H9 (cell line): ENCODE measurements at regions not wholly inside any gene's neighbourhood (a gene's known extent, or its start where the extent isn't known, plus 50 kb on each side); places are given as distances from the start of the nearest gene placed in this dataset.

Experiments
- DNase-seq: peaks from one replicate; pipeline ENCODE4 v3.0.0-alpha.2; 2017
- H2AFZ ChIP-seq: one replicate; pipeline ENCODE4 v1.6.1; 2013; ENCODE audit warnings: mild to moderate bottlenecking, low read length, control low read depth, moderate library complexity
- H2AK5ac ChIP-seq: 2 replicates; pipeline ENCODE4 v1.6.1; 2013; ENCODE audit warnings: low read length, control low read depth, mixed read lengths; ENCODE audit not compliant: insufficient read length
- H2BK120ac ChIP-seq: one replicate; pipeline ENCODE4 v1.6.1; 2013; ENCODE audit warnings: low read depth, mild to moderate bottlenecking, low read length, control low read depth, inconsistent platforms; ENCODE audit not compliant: poor library complexity, severe bottlenecking
- H2BK12ac ChIP-seq: 2 replicates; pipeline ENCODE4 v1.6.1; 2013; ENCODE audit warnings: low read length, control low read depth, mixed read lengths, low read depth; ENCODE audit not compliant: insufficient read length
- H2BK15ac ChIP-seq: 2 replicates; pipeline ENCODE4 v1.6.1; 2013; ENCODE audit warnings: low read depth, low read length, control low read depth
- H2BK20ac ChIP-seq: one replicate; pipeline ENCODE4 v1.6.1; 2013; ENCODE audit warnings: low read depth, mild to moderate bottlenecking, low read length, control low read depth, inconsistent platforms; ENCODE audit not compliant: poor library complexity, severe bottlenecking
- H2BK5ac ChIP-seq: 2 replicates; pipeline ENCODE4 v1.6.1; 2013; ENCODE audit warnings: low read length, control low read depth, mixed read lengths; ENCODE audit not compliant: insufficient read length
- H3K14ac ChIP-seq: 2 replicates; pipeline ENCODE4 v1.6.1; 2013; ENCODE audit warnings: low read length, control low read depth; ENCODE audit not compliant: insufficient read depth
- H3K18ac ChIP-seq: 2 replicates; pipeline ENCODE4 v1.6.1; 2013; ENCODE audit warnings: low read depth, mild to moderate bottlenecking, mixed read lengths, low read length, control low read depth; ENCODE audit not compliant: insufficient read length
- H3K23ac ChIP-seq: 2 replicates; pipeline ENCODE4 v1.6.1; 2013; ENCODE audit warnings: low read length, control low read depth, mixed read lengths, low read depth; ENCODE audit not compliant: insufficient read length
- H3K23me2 ChIP-seq: 2 replicates; pipeline ENCODE4 v1.6.1; 2013; ENCODE audit warnings: low read depth, mild to moderate bottlenecking, mixed read lengths, low read length, control low read depth; ENCODE audit not compliant: insufficient read length, poor library complexity, severe bottlenecking
- H3K27ac ChIP-seq: 2 replicates; pipeline ENCODE4 v1.5.1; 2013; ENCODE audit warnings: low read length, control low read depth, mixed read lengths, low read depth; ENCODE audit not compliant: insufficient read length
- H3K27me3 ChIP-seq: 2 replicates; pipeline ENCODE4 v1.6.1; 2013; ENCODE audit warnings: low read length, control low read depth, inconsistent platforms; ENCODE audit not compliant: insufficient read depth
- H3K4ac ChIP-seq: 2 replicates; pipeline ENCODE4 v1.6.1; 2013; ENCODE audit warnings: low read depth, mild to moderate bottlenecking, control low read depth, inconsistent platforms, low read length, moderate library complexity
- H3K4me1 ChIP-seq: 2 replicates; pipeline ENCODE4 v1.6.1; 2013; ENCODE audit warnings: low read length, control low read depth, inconsistent platforms; ENCODE audit not compliant: insufficient read depth
- H3K4me2 ChIP-seq: 2 replicates; pipeline ENCODE4 v1.6.1; 2013; ENCODE audit warnings: low read length, control low read depth, mixed read lengths; ENCODE audit not compliant: insufficient read length, insufficient read depth
- H3K56ac ChIP-seq: 2 replicates; pipeline ENCODE4 v1.6.1; 2013; ENCODE audit warnings: low read depth, mild to moderate bottlenecking, mixed read lengths, low read length, control low read depth; ENCODE audit not compliant: insufficient read length
- H3K79me1 ChIP-seq: 2 replicates; pipeline ENCODE4 v1.6.1; 2013; ENCODE audit warnings: low read depth, mild to moderate bottlenecking, moderate library complexity, low read length, control low read depth, inconsistent platforms; ENCODE audit not compliant: insufficient read depth, poor library complexity, severe bottlenecking
- H3K79me2 ChIP-seq: 2 replicates; pipeline ENCODE4 v1.6.1; 2013; ENCODE audit warnings: low read length, control low read depth, inconsistent platforms; ENCODE audit not compliant: insufficient read depth
- H3K9ac ChIP-seq: 2 replicates; pipeline ENCODE4 v1.6.1; 2013; ENCODE audit warnings: low read length, control low read depth, mixed read lengths; ENCODE audit not compliant: insufficient read length; ENCODE audit errors: extremely low read depth
- H3K9me3 ChIP-seq: one replicate; pipeline ENCODE4 v1.6.1; 2013; ENCODE audit warnings: low read depth, low read length, inconsistent platforms; ENCODE audit not compliant: control insufficient read depth
- H3T11ph ChIP-seq: one replicate; pipeline ENCODE4 v1.6.1; 2013; ENCODE audit warnings: mild to moderate bottlenecking, low read length, control low read depth, inconsistent platforms
- H4K20me1 ChIP-seq: one replicate; pipeline ENCODE4 v1.6.1; 2013; ENCODE audit not compliant: control insufficient read depth, insufficient read length, insufficient read depth
- H4K5ac ChIP-seq: 2 replicates; pipeline ENCODE4 v1.6.1; 2013; ENCODE audit warnings: low read depth, mild to moderate bottlenecking, mixed read lengths, low read length, control low read depth; ENCODE audit not compliant: insufficient read length
- H4K8ac ChIP-seq: replicated peaks from 2 replicates; pipeline ENCODE4 v1.6.1; 2013; ENCODE audit warnings: low read length, control low read depth, mixed read lengths, low read depth; ENCODE audit not compliant: insufficient read length
- H4K91ac ChIP-seq: 2 replicates; pipeline ENCODE4 v1.6.1; 2013; ENCODE audit warnings: low read depth, mild to moderate bottlenecking, moderate library complexity, mixed read lengths, low read length, control low read depth; ENCODE audit not compliant: insufficient read length
- H3K27ac Mint-ChIP-seq, 3 experiments: 2 replicates in 2 of 3; 3 replicates in 1 of 3; pipeline ENCODE4 v1.8.0; 2020 to 2021; ENCODE audit warnings: mixed read lengths in 3 of 3, mild to moderate bottlenecking in 1 of 3, moderate library complexity in 1 of 3
- H3K27me3 Mint-ChIP-seq: 2 replicates; pipeline ENCODE4 v1.8.0; 2021; ENCODE audit warnings: low read depth, mild to moderate bottlenecking, moderate library complexity, mixed read lengths
- H3K36me3 Mint-ChIP-seq, 3 experiments: 2 replicates in 2 of 3; 3 replicates in 1 of 3; pipeline ENCODE4 v1.8.0; 2020 to 2021; ENCODE audit warnings: low read depth in 3 of 3, mixed read lengths in 3 of 3; ENCODE audit not compliant: insufficient read depth in 1 of 3
- H3K4me1 Mint-ChIP-seq, 2 experiments: 2 replicates each; pipeline ENCODE4 v1.8.0; 2020; ENCODE audit warnings: mixed read lengths in 2 of 2
- H3K4me3 Mint-ChIP-seq, 2 experiments: 2 replicates in 1 of 2; 3 replicates in 1 of 2; pipeline ENCODE4 v1.8.0; 2020 to 2021; ENCODE audit warnings: mild to moderate bottlenecking in 2 of 2, mixed read lengths in 2 of 2, moderate library complexity in 1 of 2
- H3K9me3 Mint-ChIP-seq, 2 experiments: 2 replicates in 1 of 2; 3 replicates in 1 of 2; pipeline ENCODE4 v1.8.0; 2020; ENCODE audit warnings: mild to moderate bottlenecking in 2 of 2, mixed read lengths in 2 of 2, moderate library complexity in 1 of 2
- CTCF ChIP-seq: fragments of 200-600 bp; sonication (generic); conservative IDR thresholded peaks from 3 replicates; pipeline ENCODE4 v1.8.0; 2021; ENCODE audit warnings: antibody characterized with exemption, mild to moderate bottlenecking
- WGBS: extraction: QIAGEN DNeasy Blood & Tissue Kit; methylation state at CpG from one replicate; pipeline ENCODE4 v1.1.7; 2013; ENCODE audit warnings: missing lambda C conversion rate, low lambda C conversion rate, mixed read lengths; ENCODE audit not compliant: insufficient read length; ENCODE audit errors: extremely low coverage; 5-methylcytosine and 5-hydroxymethylcytosine counted together

DNA sequence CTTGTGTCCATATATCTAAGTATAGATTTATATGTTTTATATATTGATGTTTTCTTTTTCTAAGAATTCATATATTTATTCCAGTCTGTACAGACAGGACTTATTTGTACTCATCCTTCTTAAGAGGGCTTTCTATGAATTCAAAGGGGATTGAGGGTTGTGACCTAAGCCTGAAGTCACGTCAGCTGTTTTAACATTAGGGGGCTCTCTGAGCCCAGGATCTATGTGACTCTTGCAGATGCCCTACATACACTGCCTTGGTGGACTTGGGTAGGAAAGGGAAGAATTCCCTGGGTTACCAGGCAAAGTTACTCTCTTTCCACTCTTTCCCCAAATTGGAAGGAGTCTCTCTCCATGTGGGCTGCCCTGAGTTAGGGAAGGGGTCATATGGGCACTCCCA is 283.8 kb upstream of the DAB1 start:
- Mint-ChIP-seq H3K36me3 (peaks cover 0 to 12% (median 10%) of the 10 kb centered on the region in 3 experiments; a peak in 5 of 7 replicates), H3K9me3 (peaks cover 6 to 11% of the 10 kb centered on the region in 2 experiments; a peak in 4 of 5 replicates), H3K4me3 (no peak overlapping the region), H3K27me3 (no peaks in the 10 kb centered on the region), H3K4me1 (peaks cover 20% of the 10 kb centered on the region in 2 experiments), H3K27ac (no peak overlapping the region)
- H4K5ac ChIP-seq, result no peak overlapping the region
- no peak overlapping the region for H3K23ac ChIP-seq
- no peaks in the 10 kb centered on the region for H3K79me2 ChIP-seq
- no peak for DNase-seq
- H4K8ac ChIP-seq, result no peak overlapping the region
- H2BK15ac ChIP-seq, result no peak overlapping the region
- no peak overlapping the region for H2AK5ac ChIP-seq
- no peak overlapping the region for H3K18ac ChIP-seq
- no peak overlapping the region for H2BK120ac ChIP-seq
- H3K9me3 ChIP-seq, result no peaks in the 10 kb centered on the region
- no peak overlapping the region for H3T11ph ChIP-seq
- H3K27me3 ChIP-seq, result no peaks in the 10 kb centered on the region
- no peak overlapping the region for H2BK5ac ChIP-seq
- no peak overlapping the region for H4K91ac ChIP-seq
- H3K79me1 ChIP-seq, result no peaks in the 10 kb centered on the region
- no peaks in the 10 kb centered on the region for H4K20me1 ChIP-seq
- no peak overlapping the region for H3K27ac ChIP-seq
- no peak overlapping the region for H2BK12ac ChIP-seq
- H3K4me2 ChIP-seq, result no peak overlapping the region
- H2AFZ ChIP-seq, result no peak overlapping the region
- no CpG with 5 or more reads among the region's 1 CpG for WGBS
- TF ChIP-seq CTCF, result peak; percentile 31; the same call in 2 of the 3 replicates
- H3K4me1 ChIP-seq, result peaks cover 5% of the 10 kb centered on the region; the same call in 1 of the 2 replicates
- no peak overlapping the region for H2BK20ac ChIP-seq
- H3K14ac ChIP-seq, result no peak overlapping the region
- no peak overlapping the region for H3K4ac ChIP-seq
- no peaks in the 10 kb centered on the region for H3K23me2 ChIP-seq
- no peak overlapping the region for H3K56ac ChIP-seq
- no peak overlapping the region for H3K9ac ChIP-seq
